Heart left ventricle (tissue), 16 donors: ENCODE measurements at regions not wholly inside any gene's neighbourhood (a gene's known extent, or its start where the extent isn't known, plus 50 kb on each side); places are given as distances from the start of the nearest gene placed in this dataset.

Experiments
- ATAC-seq, 4 donors: fragments of 200-7000 bp; cut with Tn5 transposase; one replicate each; pipeline ENCODE4 v1.9.1; 2020 to 2022; ENCODE audit warnings: moderate library complexity in 4 of 4, mild to moderate bottlenecking in 3 of 4, moderate number of reproducible peaks in 1 of 4
- DNase-seq, 5 donors: peaks; one replicate each; pipeline ENCODE4 v3.0.0-alpha.2; 2020
- H3K27ac ChIP-seq, 12 donors: fragments of 200-600 bp; sonication (generic) in 4 of 12; one replicate each; pipeline versions ENCODE4 v1.5.0 to v1.8.0; 2016 to 2022; ENCODE audit warnings: mild to moderate bottlenecking in 2 of 12
- H3K27me3 ChIP-seq, 9 donors: fragments of 200-600 bp; sonication (generic) in 2 of 9; one replicate each; pipeline versions ENCODE4 v1.5.1 to v1.8.0; 2016 to 2022; ENCODE audit warnings: mild to moderate bottlenecking in 3 of 9
- H3K36me3 ChIP-seq, 9 donors: fragments of 200-600 bp; sonication (generic) in 2 of 9; one replicate each; pipeline versions ENCODE4 v1.5.0 to v1.8.0; 2018 to 2022; ENCODE audit warnings: mild to moderate bottlenecking in 2 of 9
- H3K4me1 ChIP-seq, 12 donors: fragments of 200-600 bp; sonication (generic) in 4 of 12; one replicate each; pipeline versions ENCODE4 v1.5.0 to v1.8.0; 2016 to 2022; ENCODE audit warnings: mild to moderate bottlenecking in 3 of 12
- H3K4me3 ChIP-seq, 12 donors: fragments of 200-600 bp; sonication (generic) in 4 of 12; one replicate each; pipeline versions ENCODE4 v1.5.0 to v1.8.0; 2017 to 2022; ENCODE audit warnings: mild to moderate bottlenecking in 9 of 12, moderate library complexity in 4 of 12
- H3K9me3 ChIP-seq, 12 donors: fragments of 200-600 bp; sonication (generic) in 4 of 12; one replicate each; pipeline versions ENCODE4 v1.5.0 to v1.8.0; 2016 to 2022; ENCODE audit warnings: mild to moderate bottlenecking in 1 of 12
- CTCF ChIP-seq, 12 donors: fragments of 200-600 bp; sonication (generic) in 4 of 12; IDR thresholded peaks; one replicate each; pipeline versions ENCODE4 v1.5.0 to v1.8.0; 2018 to 2022; ENCODE audit warnings: antibody characterized with exemption in 12 of 12, mild to moderate bottlenecking in 5 of 12
- POLR2A ChIP-seq, 2 donors: fragments of 450-650 bp; IDR thresholded peaks; one replicate each; pipeline ENCODE4 v1.6.1; 2017; ENCODE audit warnings: antibody characterized with exemption in 2 of 2, mild to moderate bottlenecking in 2 of 2, moderate library complexity in 2 of 2
- WGBS, 4 donors: extraction: QIAGEN DNeasy Blood & Tissue Kit in 2 of 4; methylation state at CpG; one replicate each; pipeline versions ENCODE4 v1.1.5 to v1.1.7; 2013 to 2018; 5-methylcytosine and 5-hydroxymethylcytosine counted together
- intact Hi-C, 10 donors: fragments of 100-400 bp; cut with DNase I; formaldehyde crosslinking; loops; one replicate each; pipeline versions ENCODE4 v1.11.1 to v1.14.2; 2022
- donor health status: ischemic (EF 13 %, LVEDD 7.1; RV severe dilation, severe dysfunction).
- donor health status: healthy with polysubstance abuse.
- donor health status: DM: no; HTN: yes; CAD: no.
- donor health status: DM: no; HTN: no; CAD: no.
- donor health status: ischemic (EF 25% LVEDD 6.9; RV normal size, moderate dysfunction).
- donor health status: ischemic (EF 25% LVEDD 5.7; RV mildly dilated, moderate dysfunction).
- donor health status: healthy.
- donor health status: DM: yes; HTN: yes; CAD: no.
- donor health status: ischemic (EF 35%, LVEDD 5.7; RV mildly dilated, moderate dysfunction).
- donor health status: nonischemic (EF 11% LVEDD 7.7; RV severe dilation, severe dysfunction).
- donor health status: DM: yes; HTN: yes; CAD: no.
- donor health status: PGD.
- donor health status: ischemic (EF 29% LVEDD 5.4; RV normal size, mild dysfunction).
- donor health status: nonischemic (EF 23%, LVEDD 6.1; RV moderate dilation, normal function).

- Histone ChIP-seq H3K4me1 (peaks cover 0 to 6% (median 0%) of the 10 kb centered on the region in 12 donors), H3K27me3 (peaks cover 4 to 43% (median 15%) of the 10 kb centered on the region in 9 donors), H3K9me3 (no peaks in the 10 kb centered on the region), H3K36me3 (no peaks in the 10 kb centered on the region), H3K27ac (no peak overlapping the region), H3K4me3 (no peak overlapping the region)
- 85 to 93% (median 90%) methylated on average over 7 of the region's 7 CpGs for WGBS, 4 donors
- ATAC-seq (no peak), DNase-seq (no peak)
- intact Hi-C loops = loop anchor here in 1 of 10 donors (10.0 kb wide), 1 partner anchor 60 kb away; no protein-coding TSS in a partner anchor
- TF ChIP-seq CTCF (IDR thresholded peaks at IDR 0.05) (no peak), POLR2A (IDR thresholded peaks at IDR 0.05) (no peak)
Measured at GRCh38 chr9:93865245-93865644, 89.9 kb downstream of the BARX1 start.

DNA sequence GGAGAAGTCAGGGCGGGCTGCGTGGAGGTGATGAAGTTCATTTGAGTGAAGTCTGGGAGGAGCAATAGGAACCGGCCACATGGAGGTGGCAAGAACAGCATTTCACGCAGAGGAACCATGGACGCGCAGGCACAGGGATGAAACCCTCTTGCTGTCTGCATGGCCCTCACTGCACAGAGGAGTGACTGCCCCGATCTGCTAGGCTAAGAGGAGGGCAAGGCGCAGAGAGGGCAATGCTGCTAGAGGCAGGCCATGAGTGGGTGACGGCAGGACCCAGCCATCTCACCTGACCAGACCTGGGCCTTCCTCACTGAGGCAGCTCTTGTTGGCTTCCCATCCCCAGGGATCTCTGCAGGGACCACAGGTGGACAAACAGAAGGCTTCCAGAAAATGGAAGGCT is 90.3 kb downstream of the BARX1 start:
- DNase-seq (no peak), ATAC-seq (no peak)
- Histone ChIP-seq H3K4me3 (no peak overlapping the region), H3K27me3 (peaks cover 7 to 42% (median 18%) of the 10 kb centered on the region in 9 donors), H3K36me3 (no peaks in the 10 kb centered on the region), H3K9me3 (no peaks in the 10 kb centered on the region), H3K4me1 (peaks cover 0 to 6% (median 0%) of the 10 kb centered on the region in 12 donors), H3K27ac (no peak overlapping the region)
- WGBS, 4 donors = 77 to 87% (median 84%) methylated on average over 7 to 9 of the region's 9 CpGs
- TF ChIP-seq POLR2A (IDR thresholded peaks at IDR 0.05) (no peak), CTCF (IDR thresholded peaks at IDR 0.05) (no peak)
- intact Hi-C loops = loop anchor here in 1 of 10 donors (10.0 kb wide), 1 partner anchor 60 kb away; no protein-coding TSS in a partner anchor

GRCh38 chr9:93864032-93864431 is 91.1 kb downstream of the BARX1 start:
- TF ChIP-seq CTCF (IDR thresholded peaks at IDR 0.05) = no peak
- TF ChIP-seq POLR2A (IDR thresholded peaks at IDR 0.05) = no peak
- no peak overlapping the region for H3K27ac ChIP-seq
- intact Hi-C loops = loop anchor here in 1 of 10 donors (10.0 kb wide), 1 partner anchor 59 kb away; no protein-coding TSS in a partner anchor
- H3K27me3 ChIP-seq = peaks cover 5 to 49% (median 26%) of the 10 kb centered on the region in 9 donors
- DNase-seq (no peak), ATAC-seq (no peak)
- no peaks in the 10 kb centered on the region for H3K9me3 ChIP-seq
- no peaks in the 10 kb centered on the region for H3K36me3 ChIP-seq
- WGBS, 4 donors = 28 to 44% (median 34%) methylated on average over 12 of the region's 12 CpGs
- H3K4me1 ChIP-seq = peaks cover 0 to 6% (median 0%) of the 10 kb centered on the region in 12 donors
- H3K4me3 ChIP-seq = no peak overlapping the region

- peaks cover 0 to 6% (median 0%) of the 10 kb centered on the region in 12 donors for H3K4me1 ChIP-seq
- peaks cover 5 to 57% (median 28%) of the 10 kb centered on the region in 9 donors for H3K27me3 ChIP-seq
- H3K36me3 ChIP-seq = no peaks in the 10 kb centered on the region
- DNase-seq (no peak), ATAC-seq (no peak)
- H3K27ac ChIP-seq = no peak overlapping the region
- no peaks in the 10 kb centered on the region for H3K9me3 ChIP-seq
- WGBS, 4 donors = 84 to 90% (median 88%) methylated on average over 6 to 7 of the region's 7 CpGs
- no peak overlapping the region for H3K4me3 ChIP-seq
- intact Hi-C loops = loop anchor here in 1 of 10 donors (10.0 kb wide), 1 partner anchor 58 kb away; no protein-coding TSS in a partner anchor
- TF ChIP-seq POLR2A (IDR thresholded peaks at IDR 0.05) (no peak), CTCF (IDR thresholded peaks at IDR 0.05) (no peak)
Measured at GRCh38 chr9:93862877-93863545, 92.1 kb downstream of the BARX1 start.
